Body of pancreas (tissue), 4 donors: ENCODE measurements at regions not wholly inside any gene's neighbourhood (a gene's known extent, or its start where the extent isn't known, plus 50 kb on each side); places are given as distances from the start of the nearest gene placed in this dataset.

Experiments used
- CTCF ChIP-seq, 7 experiments: fragments of 450-650 bp in 4 of 7; fragments of 200-600 bp in 3 of 7; sonication (generic) in 3 of 7; IDR thresholded peaks; one replicate each; pipeline ENCODE4 v1.5.1; 2016 to 2019; ENCODE audit warnings: antibody characterized with exemption in 7 of 7
- POLR2A ChIP-seq, 3 donors: fragments of 450-650 bp; IDR thresholded peaks; one replicate each; pipeline ENCODE4 v1.6.1; 2016; ENCODE audit warnings: antibody characterized with exemption in 3 of 3, mild to moderate bottlenecking in 2 of 3

GRCh38 chr21:38166173-38166535 is 90.6 kb upstream of the KCNJ15 start:
- no peak for TF ChIP-seq CTCF (IDR thresholded peaks at IDR 0.05)
- TF ChIP-seq POLR2A (IDR thresholded peaks at IDR 0.05), result no peak
